ENCODE measurements at regions not wholly inside any gene's neighbourhood (a gene's known extent, or its start where the extent isn't known, plus 50 kb on each side); places are given as distances from the start of the nearest gene placed in this dataset.
A peak's percentile ranks its signal among the peaks of the same experiment; 100 is the strongest.

- DNase-seq (ENCODE audit: low spot score) = no peak
Measured at GRCh38 chr18:46266473-46266872, 162.3 kb downstream of the HAUS1 start.

DNA sequence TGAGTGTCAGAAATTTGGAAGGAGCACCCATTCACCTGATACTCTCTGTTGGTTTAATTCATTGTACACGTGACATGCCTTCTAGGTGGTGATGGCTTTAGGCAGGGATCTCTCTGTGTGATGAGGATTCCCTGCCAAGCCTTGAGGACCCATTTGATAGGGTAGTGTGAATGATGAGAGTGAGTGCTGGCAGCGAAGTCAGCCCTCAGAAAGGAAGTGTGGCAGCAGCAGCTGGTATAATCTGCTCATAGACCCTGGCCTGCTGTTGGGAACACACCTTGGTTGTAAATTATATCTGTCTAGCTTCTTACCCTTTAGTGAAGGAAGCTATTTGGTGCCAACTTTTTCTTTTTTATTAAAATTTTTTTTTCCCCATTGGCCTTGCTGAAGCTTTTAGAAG lies 164.5 kb downstream of the HAUS1 start:
- DNase-seq (ENCODE audit: low spot score) = no peak

- no peak for DNase-seq (ENCODE audit: low spot score)
Measured at GRCh38 chr18:46269275-46269674, 165.1 kb downstream of the HAUS1 start.

DNA sequence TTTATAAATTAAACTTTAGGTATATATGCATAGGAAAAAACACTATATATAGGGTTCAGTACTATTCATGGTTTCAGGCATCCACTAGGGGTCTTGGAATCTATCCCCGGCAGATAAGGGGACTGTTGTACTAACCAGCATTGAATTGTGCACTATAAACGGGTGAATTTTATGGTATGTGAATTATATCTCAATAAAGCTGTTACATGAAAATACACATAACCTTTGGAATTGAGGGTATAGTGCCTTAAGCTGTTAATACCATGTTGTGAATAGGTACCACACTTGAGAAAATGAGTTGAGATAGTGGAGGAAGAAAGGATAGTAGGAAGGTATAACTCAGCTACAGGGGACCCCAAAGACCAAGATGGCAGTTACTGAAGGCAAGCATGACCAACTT lies 167.3 kb downstream of the HAUS1 start:
- no peak for DNase-seq (ENCODE audit: low spot score)

DNA sequence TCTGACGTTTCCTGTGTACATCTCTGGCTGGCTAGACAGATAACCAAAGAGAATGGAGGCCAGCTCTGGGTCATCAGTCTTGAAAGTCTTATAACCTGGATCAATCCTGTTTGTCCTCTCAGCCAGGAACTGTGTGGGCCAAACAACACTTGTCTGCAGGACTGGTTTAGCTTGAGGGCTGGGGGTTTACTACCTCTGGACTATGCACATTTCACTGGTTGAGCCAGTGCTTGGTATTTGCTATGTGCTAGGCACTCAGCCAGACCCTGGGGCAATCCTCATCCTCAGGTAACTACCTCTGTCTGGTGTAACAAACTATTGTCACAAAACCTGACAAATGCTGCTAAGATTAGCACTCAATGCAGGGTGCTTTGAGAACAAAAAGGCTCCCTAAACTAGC lies 169.7 kb downstream of the HAUS1 start:
- DNase-seq (ENCODE audit: low spot score) = no peak

DNA sequence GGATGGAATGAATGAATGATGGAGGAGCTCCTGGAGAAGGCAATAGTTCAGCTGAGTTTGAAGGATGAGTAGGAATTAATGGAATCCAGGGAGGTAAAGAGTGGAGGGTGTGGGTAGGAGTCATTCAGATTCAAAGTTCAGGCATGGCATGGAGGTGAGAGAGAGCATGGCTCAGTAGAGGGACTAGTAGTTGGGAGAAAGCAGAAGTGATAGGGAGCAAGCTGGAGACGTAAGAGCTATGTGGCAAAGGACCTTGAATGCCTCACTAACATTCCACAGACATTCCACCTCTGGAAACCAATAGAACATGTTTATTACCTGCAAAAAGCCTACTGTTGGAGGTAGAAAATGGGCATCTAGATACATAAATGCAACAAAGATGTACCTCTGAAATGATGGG lies 170.1 kb downstream of the HAUS1 start:
- no peak for DNase-seq (ENCODE audit: low spot score)

DNA sequence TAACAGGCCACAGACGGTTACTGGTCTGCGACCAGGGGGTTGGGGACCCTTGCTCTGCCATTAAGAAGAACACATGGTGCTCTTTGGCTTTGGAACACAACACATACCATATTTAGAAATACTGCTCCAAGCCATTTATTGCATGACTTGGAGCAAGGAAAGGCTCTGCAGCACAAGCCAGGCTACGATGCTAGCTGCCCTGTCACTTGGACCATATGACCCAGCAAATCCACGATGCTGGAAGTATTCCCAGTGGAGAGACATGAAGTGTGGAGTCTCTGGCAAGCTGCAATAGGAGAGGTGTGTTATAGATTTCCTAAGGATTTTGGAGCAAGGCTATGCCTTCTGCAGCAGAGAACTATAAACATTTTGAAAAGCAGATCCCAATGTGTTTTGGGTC lies 171.2 kb downstream of the HAUS1 start:
- no peak for DNase-seq (ENCODE audit: low spot score)

DNA sequence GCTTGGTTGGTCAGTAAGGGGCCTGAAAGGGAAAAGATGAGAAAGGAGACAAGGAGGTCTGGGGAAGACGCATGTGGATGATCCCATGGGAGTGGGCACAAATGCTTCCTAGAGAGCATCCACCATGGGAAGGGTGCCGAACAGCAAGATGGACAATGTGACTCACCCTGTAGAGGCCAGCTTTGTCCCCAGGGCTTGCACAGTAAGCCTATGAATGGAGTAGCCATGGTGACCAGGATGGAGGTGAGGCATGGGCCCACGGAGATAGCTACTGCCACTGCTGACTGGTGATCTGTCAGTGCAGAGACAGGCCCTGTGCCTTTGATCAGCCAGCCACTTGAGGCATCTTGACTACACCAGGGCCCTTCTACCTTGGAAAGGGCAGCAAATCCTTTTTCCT lies 172.6 kb downstream of the HAUS1 start:
- no peak for DNase-seq (ENCODE audit: low spot score)

DNA sequence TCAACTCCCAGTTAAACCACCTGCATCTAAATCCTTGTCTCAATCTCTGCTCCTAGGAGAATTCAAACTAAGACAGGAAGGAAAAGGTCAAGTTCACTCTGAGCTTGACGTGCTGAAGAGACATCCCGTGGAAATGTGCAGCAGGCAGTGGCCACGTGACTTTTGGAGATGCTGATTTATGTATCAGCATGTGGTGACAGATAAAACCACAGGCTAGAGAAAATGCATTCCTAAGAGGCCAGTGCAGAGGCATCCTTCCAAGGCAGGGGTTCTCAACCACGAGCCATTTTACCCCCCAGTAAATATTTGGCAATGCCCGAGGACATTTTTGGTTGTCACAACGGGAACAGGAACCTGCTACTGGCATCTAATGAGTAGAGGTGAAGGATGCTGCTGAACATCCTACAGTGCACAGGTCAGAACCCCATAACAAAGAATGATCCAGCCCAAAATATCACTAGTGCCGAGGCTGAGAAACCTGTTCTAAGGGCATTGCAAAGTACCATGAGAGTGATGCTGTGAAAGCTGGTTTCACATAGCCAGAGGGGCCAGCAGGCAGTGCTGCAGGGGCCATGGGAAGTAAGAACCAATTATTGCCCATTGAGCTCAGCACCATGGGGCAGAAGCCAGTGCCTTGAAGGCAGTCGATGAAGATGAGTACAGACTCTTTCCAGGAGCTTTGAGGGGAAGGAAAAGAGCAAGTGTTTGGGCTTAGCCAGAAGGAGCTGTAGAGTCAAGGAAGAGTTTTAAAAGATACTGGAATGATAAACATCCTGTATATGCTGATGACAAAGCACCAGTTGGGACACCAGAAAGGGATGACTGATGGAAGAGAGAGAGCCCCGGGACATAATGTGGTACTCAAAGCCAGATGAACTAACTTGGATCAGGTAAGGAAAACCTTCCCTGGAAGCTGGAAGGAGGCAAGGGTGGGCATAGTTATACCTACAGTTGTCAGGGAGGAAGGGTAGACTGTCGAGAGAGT lies 174.6 kb downstream of the HAUS1 start:
- peak; percentile 36 for DNase-seq (ENCODE audit: low spot score)

DNA sequence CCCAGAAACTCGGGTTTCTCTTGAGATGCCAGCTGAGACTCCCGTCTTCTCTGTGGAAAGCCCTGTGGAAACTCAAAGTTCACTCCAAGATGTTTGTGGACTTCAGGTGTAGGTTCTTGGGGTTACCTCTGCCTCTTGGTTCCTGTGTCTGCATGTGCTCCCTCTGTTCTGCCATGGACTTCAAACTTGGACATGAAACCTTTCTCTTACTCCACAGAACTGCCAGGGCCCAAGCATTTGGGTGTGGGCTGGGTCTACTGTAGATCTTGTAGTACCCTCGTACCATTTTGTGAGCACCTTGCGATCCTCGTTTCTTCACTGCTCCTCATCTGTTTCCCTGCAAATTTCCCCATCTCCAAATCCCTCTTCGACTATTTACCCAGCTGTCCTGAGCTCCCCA lies 175.5 kb downstream of the HAUS1 start:
- no peak for DNase-seq (ENCODE audit: low spot score)

DNA sequence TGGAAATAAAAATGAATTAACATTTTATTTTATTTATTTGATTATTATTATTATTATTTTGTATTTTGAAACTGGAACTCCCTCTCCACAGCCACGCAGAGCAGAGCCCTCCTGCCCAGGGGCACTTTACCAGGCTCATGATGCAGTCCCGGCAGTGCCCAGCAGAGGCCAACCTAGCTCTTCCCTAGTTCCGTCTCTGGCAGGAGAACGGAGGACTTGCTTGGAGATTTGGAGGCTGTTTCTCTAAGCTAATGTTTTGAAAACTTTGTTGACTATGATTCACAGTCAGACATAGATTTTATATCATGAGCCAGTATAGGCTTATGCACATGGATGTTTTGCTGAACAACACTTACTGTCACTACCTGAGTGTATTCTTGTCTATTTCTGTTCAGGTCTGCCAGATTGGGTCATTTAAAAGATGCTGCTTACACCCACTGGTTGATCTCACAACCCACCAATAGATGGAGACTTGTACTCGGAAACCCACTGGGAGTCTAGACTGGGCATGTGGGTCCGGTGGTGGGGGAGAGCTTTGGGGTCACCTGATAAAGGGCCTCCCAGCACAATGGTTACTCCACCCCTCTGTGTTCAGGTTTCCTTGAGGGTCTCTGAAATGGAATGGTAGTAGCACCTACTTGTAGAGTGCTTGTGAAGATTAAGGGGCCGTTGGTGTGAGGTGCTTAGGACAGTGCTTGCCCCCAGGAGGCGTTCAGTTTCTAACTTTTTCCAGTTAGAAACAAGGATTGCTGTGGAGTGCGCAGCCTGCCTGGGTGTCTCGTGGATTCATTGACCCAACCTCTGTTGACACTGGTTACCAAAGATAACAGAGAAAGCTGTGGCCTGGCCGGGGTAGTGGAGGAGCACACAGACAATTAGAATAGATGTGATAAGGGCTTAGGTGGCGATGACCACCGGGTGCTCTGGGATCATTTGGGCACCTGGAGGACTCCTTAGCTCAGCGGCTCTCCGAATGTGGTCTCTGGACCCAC lies 177.3 kb downstream of the HAUS1 start:
- DNase-seq (ENCODE audit: low spot score) = peak; percentile 76

- no peak for DNase-seq (ENCODE audit: low spot score)
Measured at GRCh38 chr18:46282177-46282570, 178.0 kb downstream of the HAUS1 start.

GRCh38 chr18:46282646-46283045 lies 178.5 kb downstream of the HAUS1 start:
- DNase-seq (ENCODE audit: low spot score) = no peak

DNA sequence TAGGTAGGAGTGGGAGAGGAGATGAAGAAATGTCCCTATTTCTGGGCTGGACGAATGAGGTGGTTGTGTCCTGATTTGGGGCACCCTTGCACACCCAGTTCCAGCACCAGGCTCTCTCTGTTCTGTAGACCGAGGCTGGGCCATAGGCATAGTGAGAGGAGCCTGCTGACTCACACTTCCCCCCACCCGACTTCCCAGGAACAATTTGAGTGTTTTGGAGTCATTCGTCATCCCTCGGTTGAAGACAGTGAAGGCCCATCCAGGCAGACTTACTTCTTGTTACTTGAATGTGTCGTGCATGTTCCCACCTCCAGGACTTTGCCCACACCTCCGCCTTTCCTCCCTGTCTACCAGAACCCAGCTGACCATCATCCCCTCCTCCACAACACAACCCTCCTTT lies 179.1 kb downstream of the HAUS1 start:
- DNase-seq (ENCODE audit: low spot score) = peak; percentile 31

GRCh38 chr18:46283895-46284295 lies 179.7 kb downstream of the HAUS1 start:
- DNase-seq (ENCODE audit: low spot score) = no peak

- no peak for DNase-seq (ENCODE audit: low spot score)
Measured at GRCh38 chr18:46289463-46289862, 185.3 kb downstream of the HAUS1 start.

- DNase-seq (ENCODE audit: low spot score) = no peak
Measured at GRCh38 chr18:46289931-46290330, 185.7 kb downstream of the HAUS1 start.

DNA sequence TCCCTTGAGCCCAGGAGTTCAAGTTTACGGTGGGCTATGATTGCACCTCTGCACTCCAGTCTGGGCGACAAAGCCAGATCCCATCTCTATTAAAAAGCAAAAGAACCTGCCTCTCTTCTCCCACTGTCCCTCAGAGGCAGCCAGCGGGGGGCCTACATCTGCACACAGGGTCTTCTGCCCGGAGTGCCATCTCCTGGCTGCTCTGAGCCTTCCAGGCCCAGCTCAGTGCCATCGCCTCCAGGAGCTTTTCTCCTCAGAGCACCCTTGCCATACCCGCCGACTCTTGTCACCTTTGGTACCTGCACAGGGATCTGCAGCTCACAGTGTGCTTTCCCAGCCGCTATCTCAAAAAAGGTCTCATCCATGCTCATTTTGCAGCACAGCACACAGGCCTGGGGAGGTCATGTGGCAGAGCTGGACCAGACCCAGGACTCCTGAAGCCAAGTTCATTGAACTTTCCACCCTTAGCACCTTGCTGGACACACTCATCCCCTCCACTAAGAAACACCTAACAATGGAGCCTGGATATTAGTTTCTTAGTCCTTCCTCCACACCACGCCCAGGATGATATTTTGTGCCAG lies 186.3 kb downstream of the HAUS1 start:
- DNase-seq (ENCODE audit: low spot score) = no peak

- DNase-seq (ENCODE audit: low spot score) = no peak
Measured at GRCh38 chr18:46291149-46291548, 187.0 kb downstream of the HAUS1 start.

GRCh38 chr18:46293742-46294181 lies 189.6 kb downstream of the HAUS1 start:
- no peak for DNase-seq (ENCODE audit: low spot score)

- no peak for DNase-seq (ENCODE audit: low spot score)
Measured at GRCh38 chr18:46294318-46294717, 190.1 kb downstream of the HAUS1 start.

DNA sequence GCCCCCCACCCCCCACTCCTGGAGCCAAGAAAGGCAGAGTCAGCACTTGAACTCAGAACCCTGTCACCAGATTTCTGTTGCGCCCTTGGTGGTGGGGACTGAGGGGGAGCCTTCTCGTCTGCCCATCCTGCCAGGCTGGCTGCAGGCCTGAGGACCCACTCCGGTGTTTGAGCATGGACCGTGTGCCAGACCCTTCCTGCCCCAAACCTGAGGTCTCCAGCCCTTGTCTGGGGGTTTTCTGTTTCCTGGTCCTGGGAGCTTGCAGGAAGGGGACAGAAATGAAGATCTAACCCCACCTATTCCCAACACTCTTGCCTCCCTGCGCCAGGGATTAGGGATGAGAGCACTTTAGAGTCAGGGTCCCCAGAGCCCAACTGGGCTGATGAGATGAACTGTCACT lies 190.6 kb downstream of the HAUS1 start:
- DNase-seq (ENCODE audit: low spot score) = no peak
